HL-60/S4 treated with phorbol 12-myristate 13-acetate at 8.2 ng/mL for 4 days and 3 days (cell line): ENCODE measurements at regions not wholly inside any gene's neighbourhood (a gene's known extent, or its start where the extent isn't known, plus 50 kb on each side); places are given as distances from the start of the nearest gene placed in this dataset.

ENCODE experiments used
- in situ Hi-C: fragments of 300-500 bp; cut with MboI; formaldehyde crosslinking; loops from 2 replicates; pipeline ENCODE4 v1.15.0; 2022; ENCODE audit warnings: low sequenced_read_pairs

- in situ Hi-C loops = no loop called here
Measured at GRCh38 chr7:85602196-85602595, 415.3 kb upstream of the SEMA3D start.

GRCh38 chr7:85600395-85600794, 413.5 kb upstream of the SEMA3D start:
- in situ Hi-C loops = no loop called here

GRCh38 chr7:85596827-85597226, 410.0 kb upstream of the SEMA3D start:
- in situ Hi-C loops = no loop called here

GRCh38 chr7:85595750-85596178, 408.9 kb upstream of the SEMA3D start:
- in situ Hi-C loops = no loop called here

- in situ Hi-C loops = no loop called here
Measured at GRCh38 chr7:85593355-85593754, 406.5 kb upstream of the SEMA3D start.

GRCh38 chr7:85587785-85588184, 400.9 kb upstream of the SEMA3D start:
- in situ Hi-C loops = no loop called here

GRCh38 chr7:85586091-85586490, 399.2 kb upstream of the SEMA3D start:
- in situ Hi-C loops = no loop called here

- in situ Hi-C loops = no loop called here
Measured at GRCh38 chr7:85583131-85583953, 396.5 kb upstream of the SEMA3D start.

- in situ Hi-C loops = loop anchor here (25.0 kb wide), 1 partner anchor 537 kb away; no protein-coding TSS in a partner anchor
Measured at GRCh38 chr7:85573844-85574243, 387.0 kb upstream of the SEMA3D start.

GRCh38 chr7:85573346-85573745, 386.5 kb upstream of the SEMA3D start:
- in situ Hi-C loops = loop anchor here (25.0 kb wide), 1 partner anchor 536 kb away; no protein-coding TSS in a partner anchor

- in situ Hi-C loops = loop anchor here (25.0 kb wide), 1 partner anchor 534 kb away; no protein-coding TSS in a partner anchor
Measured at GRCh38 chr7:85570898-85571297, 384.0 kb upstream of the SEMA3D start.

GRCh38 chr7:85567983-85568382, 381.1 kb upstream of the SEMA3D start:
- in situ Hi-C loops = loop anchor here (25.0 kb wide), 1 partner anchor 531 kb away; no protein-coding TSS in a partner anchor

- in situ Hi-C loops = loop anchor here (25.0 kb wide), 1 partner anchor 529 kb away; no protein-coding TSS in a partner anchor
Measured at GRCh38 chr7:85566095-85566794, 379.4 kb upstream of the SEMA3D start.

GRCh38 chr7:85565276-85565675, 378.4 kb upstream of the SEMA3D start:
- in situ Hi-C loops = loop anchor here (25.0 kb wide), 1 partner anchor 528 kb away; no protein-coding TSS in a partner anchor

- in situ Hi-C loops = loop anchor here (25.0 kb wide), 1 partner anchor 528 kb away; no protein-coding TSS in a partner anchor
Measured at GRCh38 chr7:85564861-85565260, 378.0 kb upstream of the SEMA3D start.

- in situ Hi-C loops = loop anchor here (25.0 kb wide), 1 partner anchor 524 kb away; no protein-coding TSS in a partner anchor
Measured at GRCh38 chr7:85561706-85562105, 374.9 kb upstream of the SEMA3D start.

GRCh38 chr7:85554236-85555178, 367.7 kb upstream of the SEMA3D start:
- in situ Hi-C loops = loop anchor here (25.0 kb wide), 1 partner anchor 517 kb away; no protein-coding TSS in a partner anchor

- in situ Hi-C loops = no loop called here
Measured at GRCh38 chr7:85535974-85536729, 349.3 kb upstream of the SEMA3D start.

GRCh38 chr7:85529831-85530230, 343.0 kb upstream of the SEMA3D start:
- in situ Hi-C loops = no loop called here

GRCh38 chr7:85529201-85529600, 342.3 kb upstream of the SEMA3D start:
- in situ Hi-C loops = no loop called here
